Peyer's patch (tissue), 4 donors: ENCODE measurements at regions not wholly inside any gene's neighbourhood (a gene's known extent, or its start where the extent isn't known, plus 50 kb on each side); places are given as distances from the start of the nearest gene placed in this dataset.

Experiments
- DNase-seq, 3 donors: peaks; one replicate each; pipeline ENCODE4 v3.0.0-alpha.2; 2017 to 2019
- H3K27ac ChIP-seq, 4 donors: fragments of 200-600 bp; sonication (generic); one replicate each; pipeline ENCODE4 v1.5.1; 2016 to 2019
- H3K27me3 ChIP-seq, 2 donors: fragments of 200-600 bp; sonication (generic); one replicate each; pipeline ENCODE4 v1.5.1; 2019
- H3K36me3 ChIP-seq, 3 donors: fragments of 200-600 bp; sonication (generic); one replicate each; pipeline ENCODE4 v1.5.1; 2016 to 2019
- H3K4me1 ChIP-seq, 4 donors: fragments of 200-600 bp; sonication (generic); one replicate each; pipeline ENCODE4 v1.5.1; 2016 to 2019
- H3K4me3 ChIP-seq, 4 donors: fragments of 200-600 bp; sonication (generic); 1 replicate in 3 of 4; 2 replicates in 1 of 4; pipeline ENCODE4 v1.5.1; 2016 to 2019; ENCODE audit warnings: mild to moderate bottlenecking in 1 of 4
- H3K9me3 ChIP-seq, 4 donors: fragments of 200-600 bp; sonication (generic); one replicate each; pipeline ENCODE4 v1.5.1; 2016 to 2019; ENCODE audit warnings: mild to moderate bottlenecking in 1 of 4
- CTCF ChIP-seq, 6 experiments: fragments of 450-650 bp in 4 of 6; fragments of 200-600 bp in 2 of 6; sonication (generic) in 1 of 6; IDR thresholded peaks; one replicate each; pipeline ENCODE4 v1.5.1; 2017 to 2019; ENCODE audit warnings: antibody characterized with exemption in 6 of 6, mild to moderate bottlenecking in 3 of 6, moderate library complexity in 1 of 6
- POLR2A ChIP-seq, 2 donors: fragments of 450-650 bp; IDR thresholded peaks; one replicate each; pipeline ENCODE4 v1.5.1; 2017; ENCODE audit warnings: antibody characterized with exemption in 2 of 2, mild to moderate bottlenecking in 2 of 2, moderate library complexity in 2 of 2

- H3K27ac ChIP-seq = no peak overlapping the region
- TF ChIP-seq CTCF (IDR thresholded peaks at IDR 0.05) = no peak
- TF ChIP-seq POLR2A (IDR thresholded peaks at IDR 0.05) = no peak
- H3K27me3 ChIP-seq = no peaks in the 10 kb centered on the region
- no peaks in the 10 kb centered on the region for H3K9me3 ChIP-seq
- no peaks in the 10 kb centered on the region for H3K4me1 ChIP-seq
- no peak overlapping the region for H3K4me3 ChIP-seq
- DNase-seq = no peak
- no peaks in the 10 kb centered on the region for H3K36me3 ChIP-seq
Observed at GRCh38 chr12:32024884-32025592, 65.8 kb downstream of the RESF1 start.

GRCh38 chr12:32025906-32026305 is 66.7 kb downstream of the RESF1 start:
- peak in 2 of 3 donors; percentile 62 to 72 for DNase-seq
- Histone ChIP-seq H3K4me1 (no peaks in the 10 kb centered on the region), H3K27ac (no peak overlapping the region), H3K36me3 (no peaks in the 10 kb centered on the region), H3K9me3 (no peaks in the 10 kb centered on the region), H3K27me3 (no peaks in the 10 kb centered on the region), H3K4me3 (no peak overlapping the region)
- TF ChIP-seq CTCF (IDR thresholded peaks at IDR 0.05) = no peak
- no peak for TF ChIP-seq POLR2A (IDR thresholded peaks at IDR 0.05)

GRCh38 chr12:32027684-32028365 is 68.6 kb downstream of the RESF1 start:
- no peak overlapping the region for H3K27ac ChIP-seq
- TF ChIP-seq POLR2A (IDR thresholded peaks at IDR 0.05) (no peak), CTCF (IDR thresholded peaks at IDR 0.05) (no peak)
- H3K4me1 ChIP-seq = no peaks in the 10 kb centered on the region
- H3K9me3 ChIP-seq = no peaks in the 10 kb centered on the region
- no peak overlapping the region for H3K4me3 ChIP-seq
- peak in 2 of 3 donors; percentile 61 to 63 for DNase-seq
- no peaks in the 10 kb centered on the region for H3K36me3 ChIP-seq
- no peaks in the 10 kb centered on the region for H3K27me3 ChIP-seq

- Histone ChIP-seq H3K27me3 (no peaks in the 10 kb centered on the region), H3K4me1 (no peaks in the 10 kb centered on the region), H3K9me3 (no peaks in the 10 kb centered on the region), H3K27ac (no peak overlapping the region), H3K36me3 (no peaks in the 10 kb centered on the region), H3K4me3 (no peak overlapping the region)
- no peak for DNase-seq
- TF ChIP-seq CTCF (IDR thresholded peaks at IDR 0.05) = no peak
- no peak for TF ChIP-seq POLR2A (IDR thresholded peaks at IDR 0.05)
Observed at GRCh38 chr12:32030151-32030550, 70.9 kb downstream of the RESF1 start.

- DNase-seq = no peak
- Histone ChIP-seq H3K36me3 (no peaks in the 10 kb centered on the region), H3K4me1 (no peaks in the 10 kb centered on the region), H3K9me3 (no peaks in the 10 kb centered on the region), H3K27ac (no peak overlapping the region), H3K27me3 (no peaks in the 10 kb centered on the region), H3K4me3 (no peak overlapping the region)
- TF ChIP-seq CTCF (IDR thresholded peaks at IDR 0.05) (no peak), POLR2A (IDR thresholded peaks at IDR 0.05) (no peak)
Observed at GRCh38 chr12:32030676-32031075, 71.5 kb downstream of the RESF1 start.
